CD4-positive, alpha-beta T cell treated with Interleukin-15 for 1 hour (primary cell): ENCODE measurements at regions not wholly inside any gene's neighbourhood (a gene's known extent, or its start where the extent isn't known, plus 50 kb on each side); places are given as distances from the start of the nearest gene placed in this dataset.
"Not testable (repeated sequence)": the region's sequence is repeated elsewhere in the genome, so short reads cannot be mapped to it uniquely, and the experiment has no call there.

Source experiments
- DNase-seq: peaks from one replicate; pipeline ENCODE4 v3.0.0-alpha.2; 2020

GRCh38 chr2:84212611-84213314 is 246.3 kb downstream of the SUCLG1 start:
- no peak for DNase-seq

GRCh38 chr2:84209941-84210340 is 249.1 kb downstream of the SUCLG1 start:
- DNase-seq: no peak

- DNase-seq: no peak
These were observed 254.1 kb downstream of the SUCLG1 start for GRCh38 chr2:84204995-84205394.

- no peak for DNase-seq
These were observed 256.9 kb downstream of the SUCLG1 start for GRCh38 chr2:84202166-84202565.

- no peak for DNase-seq
These were observed 257.9 kb downstream of the SUCLG1 start for GRCh38 chr2:84201158-84201557.

- DNase-seq: no peak
These were observed 261.2 kb downstream of the SUCLG1 start for GRCh38 chr2:84197901-84198300.

GRCh38 chr2:84194949-84195644 is 264.0 kb downstream of the SUCLG1 start:
- DNase-seq: no peak

GRCh38 chr2:84194181-84194580 is 264.9 kb downstream of the SUCLG1 start:
- no peak for DNase-seq

GRCh38 chr2:84187258-84187657 is 271.8 kb downstream of the SUCLG1 start:
- DNase-seq: no peak

- no peak for DNase-seq
These were observed 277.2 kb downstream of the SUCLG1 start for GRCh38 chr2:84181927-84182326.

GRCh38 chr2:84177733-84178132 is 281.3 kb downstream of the SUCLG1 start:
- DNase-seq: no peak

- DNase-seq: no peak
These were observed 283.1 kb downstream of the SUCLG1 start for GRCh38 chr2:84175970-84176369.

GRCh38 chr2:84175340-84175739 is 283.7 kb downstream of the SUCLG1 start:
- DNase-seq: no peak

- DNase-seq: no peak
These were observed 286.0 kb downstream of the SUCLG1 start for GRCh38 chr2:84173041-84173440.

GRCh38 chr2:84170979-84171378 is 288.1 kb downstream of the SUCLG1 start:
- DNase-seq: no peak

- no peak for DNase-seq
These were observed 289.2 kb downstream of the SUCLG1 start for GRCh38 chr2:84169871-84170270.

GRCh38 chr2:84168552-84168951 is 290.5 kb downstream of the SUCLG1 start:
- DNase-seq: not testable (repeated sequence)

- no peak for DNase-seq
These were observed 293.8 kb downstream of the SUCLG1 start for GRCh38 chr2:84165256-84165655.

- DNase-seq: no peak
These were observed 298.6 kb downstream of the SUCLG1 start for GRCh38 chr2:84160453-84160852.

- no peak for DNase-seq
These were observed 300.5 kb downstream of the SUCLG1 start for GRCh38 chr2:84158605-84159004.

GRCh38 chr2:84152462-84152861 is 306.6 kb downstream of the SUCLG1 start:
- DNase-seq: no peak

GRCh38 chr2:84144345-84144744 is 314.7 kb downstream of the SUCLG1 start:
- DNase-seq: no peak

- DNase-seq: no peak
These were observed 322.0 kb downstream of the SUCLG1 start for GRCh38 chr2:84137034-84137433.

- no peak for DNase-seq
These were observed 326.7 kb downstream of the SUCLG1 start for GRCh38 chr2:84132370-84132769.
